WERI-Rb-1 (cell line): ENCODE measurements at regions not wholly inside any gene's neighbourhood (a gene's known extent, or its start where the extent isn't known, plus 50 kb on each side); places are given as distances from the start of the nearest gene placed in this dataset.

Experiments used
- DNase-seq: peaks from one replicate; pipeline ENCODE4 v3.0.0-alpha.2; 2020
- H3K27ac ChIP-seq: fragments of 250-450 bp; sonication (Bioruptor Pico); 2 replicates; pipeline ENCODE4 v1.5.1; 2020; ENCODE audit warnings: mild to moderate bottlenecking, moderate library complexity
- H3K27me3 ChIP-seq: fragments of 250-450 bp; sonication (Bioruptor Pico); 2 replicates; pipeline ENCODE4 v1.5.1; 2021; ENCODE audit warnings: mild to moderate bottlenecking, low read depth, moderate library complexity; ENCODE audit not compliant: insufficient read depth, severe bottlenecking
- H3K36me3 ChIP-seq: fragments of 250-450 bp; sonication (Bioruptor Pico); 2 replicates; pipeline ENCODE4 v1.5.1; 2020; ENCODE audit warnings: mild to moderate bottlenecking, moderate library complexity
- H3K4me3 ChIP-seq: 2 replicates; pipeline ENCODE4 v1.5.1; 2011; ENCODE audit warnings: low read depth, mild to moderate bottlenecking, control low read depth, low read length
- H3K9me3 ChIP-seq: fragments of 250-450 bp; sonication (Bioruptor Pico); 2 replicates; pipeline ENCODE4 v1.5.1; 2021; ENCODE audit warnings: mild to moderate bottlenecking, moderate library complexity; ENCODE audit not compliant: severe bottlenecking
- CTCF ChIP-seq: IDR thresholded peaks from 2 replicates; pipeline ENCODE4 v1.5.1; 2011; ENCODE audit warnings: low read depth, mild to moderate bottlenecking, control low read depth, inconsistent platforms, low read length

GRCh38 chr10:45064998-45065397 is 64.3 kb downstream of the ZNF22 start:
- peaks cover 3% of the 10 kb centered on the region for H3K27me3 ChIP-seq
- DNase-seq, result no peak

GRCh38 chr10:45071043-45071813 is 70.5 kb downstream of the ZNF22 start:
- Histone ChIP-seq H3K9me3 (peaks cover 4% of the 10 kb centered on the region), H3K36me3 (no peaks in the 10 kb centered on the region), H3K27ac (no peak overlapping the region), H3K27me3 (peaks cover 3% of the 10 kb centered on the region), H3K4me3 (no peak overlapping the region)
- no peak for DNase-seq
- TF ChIP-seq CTCF, result no peak

More at GRCh38 chr10:45064998-45065397, 64.3 kb downstream of the ZNF22 start:
- H3K27ac ChIP-seq, result no peak overlapping the region
- no peak for TF ChIP-seq CTCF
- no peaks in the 10 kb centered on the region for H3K9me3 ChIP-seq
- no peak overlapping the region for H3K4me3 ChIP-seq
- H3K36me3 ChIP-seq, result no peaks in the 10 kb centered on the region

- Histone ChIP-seq H3K27ac (no peak overlapping the region), H3K27me3 (no peaks in the 10 kb centered on the region), H3K36me3 (no peaks in the 10 kb centered on the region), H3K9me3 (peaks cover 4% of the 10 kb centered on the region), H3K4me3 (no peak overlapping the region)
- TF ChIP-seq CTCF, result no peak
- DNase-seq, result no peak
Observed at GRCh38 chr10:45075216-45075615, 74.5 kb downstream of the ZNF22 start.

GRCh38 chr10:45075826-45076380 is 75.2 kb downstream of the ZNF22 start:
- DNase-seq, result no peak
- Histone ChIP-seq H3K36me3 (no peaks in the 10 kb centered on the region), H3K27me3 (no peaks in the 10 kb centered on the region), H3K4me3 (no peak overlapping the region), H3K9me3 (peaks cover 4% of the 10 kb centered on the region), H3K27ac (no peak overlapping the region)
- TF ChIP-seq CTCF, result no peak

DNA sequence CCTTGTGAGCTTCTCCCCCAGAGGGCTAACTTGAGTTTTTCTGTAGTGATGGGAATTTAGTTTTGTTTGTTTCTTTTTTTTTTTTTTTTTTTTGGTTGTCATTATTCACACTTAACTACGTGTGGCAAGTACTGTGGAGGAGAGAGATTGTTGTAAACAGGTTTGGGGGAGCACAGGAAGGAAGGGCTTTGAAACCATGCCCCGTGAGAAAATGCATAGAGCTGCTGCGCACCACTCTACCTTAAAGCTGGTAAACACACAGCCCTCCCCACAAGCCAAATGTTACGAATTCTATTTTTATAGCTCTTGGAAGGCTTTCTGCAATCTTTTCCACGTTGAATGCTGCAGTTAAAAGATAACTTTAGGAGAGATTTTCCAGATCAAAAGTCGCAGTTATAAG is 76.2 kb downstream of the ZNF22 start:
- H3K9me3 ChIP-seq, result peaks cover 4% of the 10 kb centered on the region
- DNase-seq, result no peak
- no peaks in the 10 kb centered on the region for H3K27me3 ChIP-seq
- no peak overlapping the region for H3K4me3 ChIP-seq
- H3K36me3 ChIP-seq, result no peaks in the 10 kb centered on the region
- TF ChIP-seq CTCF, result no peak
- no peak overlapping the region for H3K27ac ChIP-seq
